ENCODE measurements at regions not wholly inside any gene's neighbourhood (a gene's known extent, or its start where the extent isn't known, plus 50 kb on each side); places are given as distances from the start of the nearest gene placed in this dataset.

- no peaks in the 10 kb centered on the region for H3K36me3 ChIP-seq (ENCODE audit: control insufficient read depth, insufficient read depth, low read length)
- ATAC-seq (ENCODE audit: low read depth), result no peak
- H3K18ac ChIP-seq (ENCODE audit: low read depth, low read length), result no peak overlapping the region
- dilution Hi-C loops (cut with HindIII; ENCODE audit: low sequenced_read_pairs, unreplicated experiment), result no loop called here
- intact Hi-C loops (cut with micrococcal nuclease), result no loop called here
- DNase-seq, result no peak
- no peak overlapping the region for H3K4me3 ChIP-seq (ENCODE audit: insufficient read depth, low read depth, low read length)
- no peak overlapping the region for H4K5ac ChIP-seq (ENCODE audit: low read depth, low read length)
- no peak overlapping the region for H3K14ac ChIP-seq (replicated peaks; ENCODE audit: low read depth, low read length)
- H4K8ac ChIP-seq (ENCODE audit: low read depth in 2 of 2, low read length in 2 of 2), result no peak overlapping the region
- H3K9ac ChIP-seq (ENCODE audit: low read depth, low read length), result no peak overlapping the region
- H4K20me1 ChIP-seq (ENCODE audit: insufficient read depth, low read length), result no peaks in the 10 kb centered on the region
- no peak overlapping the region for H2BK5ac ChIP-seq (ENCODE audit: low read depth, low read length, poor library complexity, severe bottlenecking)
- TF ChIP-seq BHLHE40 (IDR thresholded peaks at IDR 0.05; ENCODE audit: low read depth, low read length), result no peak
- no peak for TF ChIP-seq RFX5 (IDR thresholded peaks at IDR 0.05; ENCODE audit: low read depth, low read length)
- TF ChIP-seq ELK1 (IDR thresholded peaks at IDR 0.05; ENCODE audit: borderline replicate concordance, low read depth, low read length), result no peak
- TF ChIP-seq RAD21 (IDR thresholded peaks at IDR 0.05; ENCODE audit: low read length), result no peak
- TF ChIP-seq SMC3 (IDR thresholded peaks at IDR 0.05; ENCODE audit: low read depth, low read length), result no peak
- no peak for TF ChIP-seq USF2 (IDR thresholded peaks at IDR 0.05; ENCODE audit: low read depth, low read length)
- TF ChIP-seq FOS (IDR thresholded peaks at IDR 0.05; ENCODE audit: low read depth, low read length), result no peak
- no peak for TF ChIP-seq MXI1 (IDR thresholded peaks at IDR 0.05; ENCODE audit: borderline replicate concordance, low read depth, low read length)
- no peak for TF ChIP-seq RCOR1 (IDR thresholded peaks at IDR 0.05; ENCODE audit: insufficient replicate concordance, low read length)
- no peak for TF ChIP-seq MAFK (IDR thresholded peaks at IDR 0.05; ENCODE audit: low read depth, low read length)
- TF ChIP-seq CEBPB (IDR thresholded peaks at IDR 0.05; ENCODE audit: low read depth, low read length), result no peak
- no peak for TF ChIP-seq MAZ (IDR thresholded peaks at IDR 0.05; ENCODE audit: borderline replicate concordance, low read depth, low read length)
- no peak for TF ChIP-seq CHD1 (IDR thresholded peaks at IDR 0.05; ENCODE audit: low read depth, low read length)
- no peak overlapping the region for H3K23ac ChIP-seq (ENCODE audit: low read depth, low read length)
- H3K56ac ChIP-seq (ENCODE audit: extremely low read depth, insufficient read depth, low read length), result no peak overlapping the region
- BruUV-seq (replicated peaks), result no TSS peak
- H2AFZ ChIP-seq (replicated peaks; ENCODE audit: low read length, poor library complexity), result no peak overlapping the region
- POLR2A ChIA-PET (ENCODE audit: unreplicated experiment), result no interaction called here
- H2BK15ac ChIP-seq (ENCODE audit: low read depth, low read length), result no peak overlapping the region
- no CpG with 5 or more reads among the region's 1 CpG for WGBS, 2 experiments (ENCODE audit: extremely low coverage in 2 of 2, insufficient read length in 1 of 2)
- no peak overlapping the region for H2AK9ac ChIP-seq (replicated peaks; ENCODE audit: low read depth, low read length, poor library complexity)
- no peak overlapping the region for H3K4me2 ChIP-seq (ENCODE audit: low read depth, low read length)
- in situ Hi-C loops (cut with MboI; ENCODE audit: low sequenced_read_pairs), result no loop called here
- no peak overlapping the region for H3K4ac ChIP-seq (ENCODE audit: low read depth, low read length)
- H3K27ac ChIP-seq (ENCODE audit: insufficient read depth, low read length), result no peak overlapping the region
- no peak overlapping the region for H2BK120ac ChIP-seq (ENCODE audit: low read depth, low read length)
- peaks cover 2% of the 10 kb centered on the region; the same call in 1 of the 2 replicates for H3K9me3 ChIP-seq (ENCODE audit: control insufficient read depth, insufficient read depth, low read length)
- CTCF ChIA-PET, result no interaction called here
- H4K91ac ChIP-seq (ENCODE audit: insufficient read depth, low read depth, low read length), result no peak overlapping the region
- no peaks in the 10 kb centered on the region for H3K9me1 ChIP-seq (ENCODE audit: insufficient read depth, low read length)
- no peaks in the 10 kb centered on the region for H3K4me1 ChIP-seq (ENCODE audit: control insufficient read depth, insufficient read depth, low read length)
- H3K79me1 ChIP-seq (ENCODE audit: low read depth in 1 of 2, low read length in 2 of 2), result no peaks in the 10 kb centered on the region
- no peaks in the 10 kb centered on the region for H3K27me3 ChIP-seq (ENCODE audit: control insufficient read depth, insufficient read depth, low read length)
- no peak overlapping the region for H2AK5ac ChIP-seq (ENCODE audit: low read depth, low read length)
- no peak overlapping the region for H2BK20ac ChIP-seq (ENCODE audit: low read depth, low read length)
Measured at GRCh38 chr9:11973011-11973410, 720.2 kb upstream of the TYRP1 start.

Data from IMR-90 (cell line).